ENCODE measurements at regions not wholly inside any gene's neighbourhood (a gene's known extent, or its start where the extent isn't known, plus 50 kb on each side); places are given as distances from the start of the nearest gene placed in this dataset.

DNA sequence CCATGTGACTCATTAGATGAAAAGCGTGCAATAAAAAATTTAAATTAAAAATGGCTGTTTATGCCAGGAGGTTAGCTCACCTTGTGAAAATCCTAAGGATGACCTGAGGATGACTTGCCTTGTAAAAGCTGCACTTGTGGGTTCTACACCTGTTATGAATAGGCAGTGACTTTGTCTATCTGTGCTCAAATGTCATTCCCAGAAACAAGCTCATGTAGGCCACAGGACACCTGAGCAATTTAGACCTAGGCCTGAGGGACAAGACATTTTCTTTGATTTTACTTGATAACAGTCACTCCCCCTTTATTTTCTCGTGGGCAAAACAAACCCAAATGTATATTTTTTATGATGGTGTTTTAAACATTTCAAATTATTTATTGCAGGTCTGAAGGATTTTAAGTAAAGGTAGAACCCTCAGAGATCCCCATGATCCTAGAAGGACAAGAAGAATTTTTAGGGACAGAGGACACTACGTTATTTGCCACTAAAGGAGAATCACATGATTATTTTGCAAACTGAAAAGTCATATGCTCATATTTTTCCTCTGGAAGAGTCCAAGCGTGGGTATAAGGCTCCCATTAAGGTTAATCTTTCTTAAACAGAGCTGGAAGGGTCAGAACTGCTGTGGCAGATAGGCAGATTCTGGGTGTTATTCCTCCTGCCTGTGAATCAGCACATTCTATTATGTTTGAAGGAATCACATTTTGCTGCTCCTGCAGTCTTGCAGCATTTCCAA lies 277.5 kb upstream of the MAN1A1 start:
- peak; percentile 18 for DNase-seq
- Histone ChIP-seq H2AFZ (no peak overlapping the region), H3F3A (ENCODE audit: insufficient read depth) (peaks cover 1% of the 10 kb centered on the region; the same call in 1 of the 2 replicates), H3K79me2 (ENCODE audit: insufficient read depth) (no peaks in the 10 kb centered on the region), H3K36me3 (ENCODE audit: low read depth) (no peaks in the 10 kb centered on the region), H3K9me3 (ENCODE audit: low read depth) (no peaks in the 10 kb centered on the region), H3K4me3 (no peak overlapping the region), H3K4me2 (ENCODE audit: unreplicated experiment) (no peak overlapping the region), H3K4me1 (ENCODE audit: insufficient read depth) (peaks cover 17% of the 10 kb centered on the region), H3K9ac (no peak overlapping the region), H3K27me3 (replicated peaks; ENCODE audit: insufficient read depth) (no peaks in the 10 kb centered on the region), H3K9me2 (ENCODE audit: insufficient read depth) (peaks cover 5% of the 10 kb centered on the region; the same call in 1 of the 2 replicates), H4K20me1 (ENCODE audit: insufficient read depth) (no peaks in the 10 kb centered on the region), H3K27ac (no peak overlapping the region)
- TF ChIP-seq EZH2phosphoT487 (IDR thresholded peaks at IDR 0.05; ENCODE audit: insufficient read depth, low read depth) = no peak
- no peak for TF ChIP-seq EZH2 (IDR thresholded peaks at IDR 0.05; ENCODE audit: insufficient read depth, poor library complexity, severe bottlenecking)
- in situ Hi-C loops (cut with MboI) = no loop called here
- WGBS, 2 experiments (ENCODE audit: low coverage in 1 of 2, low lambda C conversion rate in 2 of 2, missing lambda C conversion rate in 2 of 2) = 86 to 92% methylated on average over 4 of the region's 4 CpGs

DNA sequence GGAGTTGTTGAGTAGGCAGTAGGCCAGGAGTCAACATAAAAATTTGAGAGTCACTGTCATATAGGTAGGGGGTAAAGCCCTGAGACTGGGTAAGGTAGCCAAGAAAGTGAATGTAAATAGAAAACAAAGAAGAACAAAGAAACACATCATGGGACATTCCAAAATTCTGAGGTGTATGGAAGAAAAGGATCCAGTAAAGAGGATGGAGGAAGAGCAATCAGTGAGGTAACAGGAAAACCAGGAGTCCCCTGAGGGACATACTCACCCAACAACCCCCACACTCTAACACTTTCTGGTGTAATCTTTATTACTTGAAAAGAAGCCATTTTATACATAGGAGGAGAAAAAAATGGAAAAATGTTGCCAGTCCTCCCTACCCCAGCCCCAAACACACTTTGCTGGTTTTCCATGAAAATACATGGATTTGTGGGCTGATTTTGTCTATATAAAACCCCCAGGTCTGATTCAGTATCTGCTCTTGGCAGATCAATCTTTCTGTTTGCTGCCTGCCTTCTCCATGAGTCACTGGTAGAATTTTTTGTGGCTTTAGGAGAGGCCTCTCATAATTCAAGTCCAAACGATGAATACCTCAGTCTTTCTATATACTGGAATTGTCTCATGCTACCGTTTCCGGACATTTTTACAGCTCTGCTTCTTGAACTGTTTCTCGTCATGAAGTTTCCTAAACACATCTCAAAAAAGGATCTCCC lies 271.4 kb upstream of the MAN1A1 start:
- Histone ChIP-seq H3K4me3 (no peak overlapping the region; the same call in 1 of the 2 replicates), H3K9ac (peak overlapping the region; percentile 26; the same call in 1 of the 2 replicates), H3F3A (ENCODE audit: insufficient read depth) (peaks cover 13% of the 10 kb centered on the region), H2AFZ (peak overlapping the region; percentile 38; the same call in 1 of the 2 replicates), H3K27me3 (replicated peaks; ENCODE audit: insufficient read depth) (no peaks in the 10 kb centered on the region), H3K9me2 (ENCODE audit: insufficient read depth) (peaks cover 5% of the 10 kb centered on the region; the same call in 1 of the 2 replicates), H3K9me3 (ENCODE audit: low read depth) (no peaks in the 10 kb centered on the region), H3K4me2 (ENCODE audit: unreplicated experiment) (peak overlapping the region; percentile 71), H3K4me1 (ENCODE audit: insufficient read depth) (peaks cover 18% of the 10 kb centered on the region), H3K36me3 (ENCODE audit: low read depth) (no peaks in the 10 kb centered on the region), H4K20me1 (ENCODE audit: insufficient read depth) (no peaks in the 10 kb centered on the region), H3K27ac (peak overlapping the region; percentile 73), H3K79me2 (ENCODE audit: insufficient read depth) (no peaks in the 10 kb centered on the region)
- in situ Hi-C loops (cut with MboI) = no loop called here
- WGBS, 2 experiments (ENCODE audit: low coverage in 1 of 2, low lambda C conversion rate in 2 of 2, missing lambda C conversion rate in 2 of 2) = 0 to 7% methylated on average over 4 of the region's 4 CpGs
- DNase-seq = peak; percentile 89
- TF ChIP-seq EZH2phosphoT487 (IDR thresholded peaks at IDR 0.05; ENCODE audit: insufficient read depth, low read depth) (0 out of 2 replicates have a peak, but pooled peaks have one; percentile 30), EZH2 (IDR thresholded peaks at IDR 0.05; ENCODE audit: insufficient read depth, poor library complexity, severe bottlenecking) (no peak)

DNA sequence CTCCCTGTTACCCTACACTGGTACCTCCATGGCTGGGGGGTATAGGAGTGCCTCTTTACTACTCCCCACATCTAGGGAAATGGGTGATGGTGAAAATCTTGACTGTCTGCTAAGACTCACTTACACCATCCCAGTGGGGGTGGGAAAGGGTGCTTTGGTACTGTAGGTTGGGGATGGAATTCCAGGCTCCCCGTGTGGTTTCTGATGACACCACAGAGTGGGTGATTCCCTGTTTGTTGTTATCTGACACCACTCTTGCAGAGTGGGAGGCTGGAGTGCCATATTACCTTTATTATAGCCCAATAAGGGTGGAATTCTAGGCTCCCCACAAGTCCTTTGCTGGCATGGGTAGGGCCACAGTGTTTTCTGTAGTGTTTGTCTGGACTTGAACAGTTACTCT lies 264.6 kb upstream of the MAN1A1 start:
- in situ Hi-C loops (cut with MboI) = no loop called here
- no peaks in the 10 kb centered on the region for H3K9me3 ChIP-seq (ENCODE audit: low read depth)
- peak; percentile 4 for DNase-seq
- no peak overlapping the region for H3K4me2 ChIP-seq (ENCODE audit: unreplicated experiment)
- no peak overlapping the region for H3K9ac ChIP-seq
- H3K9me2 ChIP-seq (ENCODE audit: insufficient read depth) = peaks cover 4% of the 10 kb centered on the region; the same call in 1 of the 2 replicates
- H2AFZ ChIP-seq = no peak overlapping the region
- no peaks in the 10 kb centered on the region for H3K36me3 ChIP-seq (ENCODE audit: low read depth)
- H3K27ac ChIP-seq = no peak overlapping the region
- 33 to 60% methylated on average over 1 of the region's 1 CpG for WGBS, 2 experiments (ENCODE audit: low coverage in 1 of 2, low lambda C conversion rate in 2 of 2, missing lambda C conversion rate in 2 of 2)
- no peaks in the 10 kb centered on the region for H3K27me3 ChIP-seq (replicated peaks; ENCODE audit: insufficient read depth)
- no peaks in the 10 kb centered on the region for H4K20me1 ChIP-seq (ENCODE audit: insufficient read depth)
- peaks cover 29% of the 10 kb centered on the region for H3F3A ChIP-seq (ENCODE audit: insufficient read depth)
- H3K4me3 ChIP-seq = no peak overlapping the region
- H3K4me1 ChIP-seq (ENCODE audit: insufficient read depth) = peaks cover 30% of the 10 kb centered on the region
- no peaks in the 10 kb centered on the region for H3K79me2 ChIP-seq (ENCODE audit: insufficient read depth)
- TF ChIP-seq EZH2phosphoT487 (IDR thresholded peaks at IDR 0.05; ENCODE audit: insufficient read depth, low read depth) (no peak), EZH2 (IDR thresholded peaks at IDR 0.05; ENCODE audit: insufficient read depth, poor library complexity, severe bottlenecking) (no peak)

DNA sequence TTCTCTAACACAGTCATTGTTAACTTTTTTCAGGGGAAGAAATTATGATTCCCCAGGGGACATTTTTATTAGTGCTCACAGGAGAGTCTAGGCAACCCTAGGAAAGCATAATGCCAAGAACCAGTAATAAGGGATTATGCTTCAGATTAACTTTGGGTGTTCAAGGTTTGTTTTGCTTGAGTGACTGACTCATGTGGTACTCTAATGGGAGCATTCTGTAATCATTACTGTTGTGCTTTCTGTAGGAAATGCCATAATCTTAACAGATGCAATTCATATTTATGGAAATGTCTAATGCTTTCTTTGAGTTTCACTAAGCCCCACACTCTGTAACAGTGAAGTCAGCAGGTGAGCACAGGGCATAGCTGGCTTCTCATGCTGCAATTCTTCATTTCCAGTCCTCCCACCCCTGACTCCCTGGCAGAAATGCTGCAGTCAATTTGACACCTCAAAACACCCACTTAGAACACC lies 263.4 kb upstream of the MAN1A1 start:
- H3K36me3 ChIP-seq (ENCODE audit: low read depth) = no peaks in the 10 kb centered on the region
- TF ChIP-seq EZH2 (IDR thresholded peaks at IDR 0.05; ENCODE audit: insufficient read depth, poor library complexity, severe bottlenecking) = no peak
- TF ChIP-seq EZH2phosphoT487 (IDR thresholded peaks at IDR 0.05; ENCODE audit: insufficient read depth, low read depth) = no peak
- peaks cover 30% of the 10 kb centered on the region for H3K4me1 ChIP-seq (ENCODE audit: insufficient read depth)
- no peaks in the 10 kb centered on the region for H4K20me1 ChIP-seq (ENCODE audit: insufficient read depth)
- DNase-seq = peak; percentile 60
- H3K9me3 ChIP-seq (ENCODE audit: low read depth) = no peaks in the 10 kb centered on the region
- H3K79me2 ChIP-seq (ENCODE audit: insufficient read depth) = no peaks in the 10 kb centered on the region
- H3F3A ChIP-seq (ENCODE audit: insufficient read depth) = peaks cover 29% of the 10 kb centered on the region
- peaks cover 4% of the 10 kb centered on the region; the same call in 1 of the 2 replicates for H3K9me2 ChIP-seq (ENCODE audit: insufficient read depth)
- no peak overlapping the region for H3K4me2 ChIP-seq (ENCODE audit: unreplicated experiment)
- in situ Hi-C loops (cut with MboI) = no loop called here
- no peak overlapping the region for H3K4me3 ChIP-seq
- H3K27me3 ChIP-seq (replicated peaks; ENCODE audit: insufficient read depth) = no peaks in the 10 kb centered on the region
- peak overlapping the region; percentile 37 for H3K27ac ChIP-seq
- H3K9ac ChIP-seq = no peak overlapping the region
- peak overlapping the region; percentile 19; the same call in 1 of the 2 replicates for H2AFZ ChIP-seq
